ENCODE measurements at regions not wholly inside any gene's neighbourhood (a gene's known extent, or its start where the extent isn't known, plus 50 kb on each side); places are given as distances from the start of the nearest gene placed in this dataset.

DNA sequence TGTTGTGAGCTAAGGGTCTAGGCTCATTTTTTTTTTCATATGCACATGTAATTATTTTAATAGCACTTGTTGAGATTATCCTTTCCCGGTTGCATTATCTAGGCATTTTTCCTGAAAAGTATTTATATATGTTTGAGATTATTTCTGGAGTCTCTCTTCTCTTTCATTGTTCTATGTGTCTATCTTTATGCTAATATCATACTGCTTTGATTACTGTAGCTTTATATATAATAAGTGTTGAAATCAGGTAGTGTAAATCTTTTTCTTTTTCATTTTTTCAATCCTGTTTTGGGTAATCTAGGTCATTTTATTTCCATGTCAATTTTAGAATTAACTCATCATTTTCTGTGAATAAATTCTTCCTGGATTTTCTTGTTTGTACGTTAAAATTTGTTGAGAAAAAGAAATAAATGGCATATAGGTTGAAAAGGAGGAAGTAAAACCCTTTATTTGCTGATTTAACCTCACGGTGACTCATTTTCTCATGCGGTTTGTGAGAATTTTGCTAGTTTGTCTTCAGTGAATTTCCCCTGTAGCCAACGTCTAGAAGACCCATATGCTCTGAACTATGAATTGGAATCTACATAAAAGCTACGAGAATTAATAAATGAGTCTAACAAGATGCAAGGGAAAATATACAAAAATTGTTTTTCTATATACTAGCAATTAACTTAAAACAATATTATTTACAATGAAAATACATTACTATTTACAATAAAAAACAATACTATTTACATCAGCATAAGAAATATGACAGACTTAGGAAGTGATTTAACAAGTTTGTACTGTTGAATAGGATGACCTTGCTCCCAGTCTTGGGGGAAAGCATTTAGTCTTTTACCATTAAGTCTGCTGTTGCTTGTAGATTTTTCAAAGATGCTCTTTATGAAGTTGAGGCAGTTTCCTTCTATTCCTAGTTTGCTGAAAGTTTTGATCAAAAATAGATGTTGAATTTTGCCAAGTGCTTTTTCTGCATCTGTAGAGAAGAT lies 105.0 kb downstream of the SNAPC1 start:
- no peak for FAIRE-seq

DNA sequence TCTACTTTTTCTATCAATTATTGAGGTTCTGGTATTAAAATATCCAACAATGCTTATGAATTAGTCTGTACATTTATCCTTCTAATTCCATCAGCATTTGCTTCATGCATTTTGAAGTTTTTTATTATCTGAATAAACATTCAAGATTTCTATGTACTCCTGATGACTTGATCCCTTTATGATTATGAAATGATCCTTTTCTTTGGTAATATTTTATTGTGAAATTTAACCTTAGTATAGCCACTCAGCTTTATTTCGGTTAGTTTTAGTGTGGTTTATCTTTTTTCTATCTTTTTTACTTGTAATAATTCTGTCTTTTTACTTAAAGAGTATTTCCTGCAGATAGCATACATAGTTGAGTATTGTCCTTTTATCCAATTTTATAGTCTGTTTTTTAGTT lies 106.6 kb downstream of the SNAPC1 start:
- Histone ChIP-seq H3K36me3 (ENCODE audit: control insufficient read depth, insufficient read depth, low read length) (no peaks in the 10 kb centered on the region), H3K4me3 (ENCODE audit: low read depth, low read length) (no peak overlapping the region), H3K27me3 (ENCODE audit: control insufficient read depth, insufficient read depth, low read length) (no peaks in the 10 kb centered on the region)
- TF ChIP-seq, protein P1, sequence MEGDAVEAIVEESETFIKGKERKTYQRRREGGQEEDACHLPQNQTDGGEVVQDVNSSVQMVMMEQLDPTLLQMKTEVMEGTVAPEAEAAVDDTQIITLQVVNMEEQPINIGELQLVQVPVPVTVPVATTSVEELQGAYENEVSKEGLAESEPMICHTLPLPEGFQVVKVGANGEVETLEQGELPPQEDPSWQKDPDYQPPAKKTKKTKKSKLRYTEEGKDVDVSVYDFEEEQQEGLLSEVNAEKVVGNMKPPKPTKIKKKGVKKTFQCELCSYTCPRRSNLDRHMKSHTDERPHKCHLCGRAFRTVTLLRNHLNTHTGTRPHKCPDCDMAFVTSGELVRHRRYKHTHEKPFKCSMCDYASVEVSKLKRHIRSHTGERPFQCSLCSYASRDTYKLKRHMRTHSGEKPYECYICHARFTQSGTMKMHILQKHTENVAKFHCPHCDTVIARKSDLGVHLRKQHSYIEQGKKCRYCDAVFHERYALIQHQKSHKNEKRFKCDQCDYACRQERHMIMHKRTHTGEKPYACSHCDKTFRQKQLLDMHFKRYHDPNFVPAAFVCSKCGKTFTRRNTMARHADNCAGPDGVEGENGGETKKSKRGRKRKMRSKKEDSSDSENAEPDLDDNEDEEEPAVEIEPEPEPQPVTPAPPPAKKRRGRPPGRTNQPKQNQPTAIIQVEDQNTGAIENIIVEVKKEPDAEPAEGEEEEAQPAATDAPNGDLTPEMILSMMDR (IDR thresholded peaks at IDR 0.05; ENCODE audit: insufficient read depth, low read length, severe bottlenecking): no peak
- no peak for DNase-seq (ENCODE audit: low read depth)
- FAIRE-seq: no peak

More for the DNA sequence above, 105.0 kb downstream of the SNAPC1 start:
- H3K4me3 ChIP-seq (ENCODE audit: low read depth, low read length): no peak overlapping the region
- TF ChIP-seq, protein P1 (IDR thresholded peaks at IDR 0.05; ENCODE audit: insufficient read depth, low read length, severe bottlenecking): no peak
- H3K27me3 ChIP-seq (ENCODE audit: control insufficient read depth, insufficient read depth, low read length): no peaks in the 10 kb centered on the region
- no peaks in the 10 kb centered on the region for H3K36me3 ChIP-seq (ENCODE audit: control insufficient read depth, insufficient read depth, low read length)
- DNase-seq (ENCODE audit: low read depth): peak; percentile 45

DNA sequence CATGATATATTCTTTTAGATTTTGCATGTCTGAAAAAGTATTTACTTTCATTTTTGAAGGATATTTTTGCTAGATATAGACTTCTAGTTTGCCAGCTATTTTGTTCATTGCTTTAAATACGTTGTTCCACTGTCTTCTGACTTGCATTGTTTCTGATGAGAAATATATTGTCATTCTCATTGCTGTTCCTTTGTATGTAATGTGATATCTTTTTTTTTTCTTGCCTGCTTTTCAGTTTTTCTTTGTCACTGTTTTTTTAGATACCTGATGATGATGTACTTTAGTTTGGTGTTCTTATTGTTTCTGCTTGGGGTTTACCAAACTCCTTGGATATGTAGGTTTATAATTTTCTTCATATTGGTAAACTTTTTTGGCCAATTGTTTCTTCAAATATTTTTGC lies 107.9 kb downstream of the SNAPC1 start:
- no peaks in the 10 kb centered on the region for H3K27me3 ChIP-seq (ENCODE audit: control insufficient read depth, insufficient read depth, low read length)
- TF ChIP-seq, protein P1 (IDR thresholded peaks at IDR 0.05; ENCODE audit: insufficient read depth, low read length, severe bottlenecking): no peak
- H3K4me3 ChIP-seq (ENCODE audit: low read depth, low read length): no peak overlapping the region
- DNase-seq (ENCODE audit: low read depth): no peak
- H3K36me3 ChIP-seq (ENCODE audit: control insufficient read depth, insufficient read depth, low read length): no peaks in the 10 kb centered on the region
- no peak for FAIRE-seq

DNA sequence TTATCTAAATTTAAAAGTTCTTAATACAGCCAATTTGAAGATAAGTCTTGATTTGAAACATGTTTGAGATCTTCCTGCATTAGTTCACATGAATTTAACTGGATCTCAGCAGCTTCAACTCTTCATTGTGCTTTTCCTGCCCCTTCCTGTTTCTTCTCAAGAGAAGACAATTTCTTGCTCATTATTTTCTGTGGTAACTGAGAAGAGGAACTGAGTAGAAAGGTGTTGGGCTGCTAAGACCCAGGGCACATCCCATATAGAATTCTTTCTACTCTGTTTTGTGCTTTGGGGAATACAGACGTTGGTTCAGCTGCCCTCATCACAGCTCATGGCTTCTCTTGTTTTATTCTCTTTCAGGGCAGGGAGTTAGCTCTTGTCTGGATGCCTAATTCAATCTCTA lies 110.2 kb downstream of the SNAPC1 start:
- Histone ChIP-seq H3K4me3 (ENCODE audit: low read depth, low read length) (no peak overlapping the region), H3K36me3 (ENCODE audit: control insufficient read depth, insufficient read depth, low read length) (no peaks in the 10 kb centered on the region), H3K27me3 (ENCODE audit: control insufficient read depth, insufficient read depth, low read length) (peaks cover 10% of the 10 kb centered on the region)
- no peak for FAIRE-seq
- TF ChIP-seq, protein P1 (IDR thresholded peaks at IDR 0.05; ENCODE audit: insufficient read depth, low read length, severe bottlenecking): no peak
- DNase-seq (ENCODE audit: low read depth): no peak

DNA sequence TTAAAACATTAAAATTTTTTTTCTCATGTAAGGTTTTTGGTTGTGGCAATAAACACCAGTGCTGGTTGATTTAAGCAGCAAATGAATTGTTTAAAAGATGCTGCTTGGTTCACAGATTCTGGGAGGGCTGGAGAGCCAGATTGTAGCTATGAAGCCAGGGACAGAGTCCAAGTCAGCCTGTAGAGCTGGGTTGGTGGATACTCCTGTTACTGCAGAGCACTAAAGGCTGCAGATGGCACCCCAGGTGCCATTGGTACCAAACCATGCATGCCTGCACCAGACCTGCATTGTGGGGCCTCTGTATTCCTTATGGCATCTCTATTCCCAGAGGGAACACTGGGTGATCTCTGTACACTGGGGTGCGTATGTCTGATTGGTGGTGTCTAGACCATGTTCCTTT lies 113.3 kb downstream of the SNAPC1 start:
- DNase-seq (ENCODE audit: low read depth) (no peak), FAIRE-seq (no peak)

More for the DNA sequence above, 113.3 kb downstream of the SNAPC1 start:
- Histone ChIP-seq H3K36me3 (ENCODE audit: control insufficient read depth, insufficient read depth, low read length) (no peaks in the 10 kb centered on the region), H3K27me3 (ENCODE audit: control insufficient read depth, insufficient read depth, low read length) (peaks cover 12% of the 10 kb centered on the region), H3K4me3 (ENCODE audit: low read depth, low read length) (no peak overlapping the region)
- TF ChIP-seq, protein P1 (IDR thresholded peaks at IDR 0.05; ENCODE audit: insufficient read depth, low read length, severe bottlenecking): no peak

Data from bronchial epithelial cell (primary cell).